ENCODE measurements at regions not wholly inside any gene's neighbourhood (a gene's known extent, or its start where the extent isn't known, plus 50 kb on each side); places are given as distances from the start of the nearest gene placed in this dataset.

DNA sequence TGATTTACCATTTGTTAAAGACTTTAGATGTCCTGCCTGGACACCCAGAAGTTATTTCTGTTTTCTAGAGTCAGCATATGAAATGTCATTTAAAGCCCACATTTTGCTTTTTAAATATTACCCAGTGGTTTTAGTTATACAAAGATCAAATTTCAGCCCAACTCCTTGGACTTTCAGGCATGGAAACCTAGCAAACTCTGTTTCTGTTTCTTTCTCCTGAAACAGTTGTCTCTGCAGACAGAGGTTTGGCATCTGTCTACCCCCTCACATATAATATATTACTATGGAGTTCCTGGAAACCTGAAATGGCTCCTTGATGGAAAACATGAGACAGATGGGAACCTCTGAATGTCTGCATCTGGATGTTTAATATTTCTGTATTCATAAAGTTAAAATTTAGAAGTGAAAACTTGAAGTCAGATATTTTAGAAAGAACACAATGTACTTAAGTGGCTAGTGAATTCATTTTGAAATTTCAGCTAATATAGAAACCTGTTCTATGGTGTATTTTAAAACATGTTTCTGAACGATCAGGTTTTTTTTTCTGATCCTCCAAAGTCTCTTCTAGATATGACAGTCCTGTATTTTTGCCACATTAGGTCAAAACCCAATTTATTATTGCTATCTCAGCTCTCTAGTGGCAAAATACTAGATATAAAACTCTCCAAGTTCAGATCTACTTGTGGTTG, 743.3 kb downstream of the CD109 start:
- TF ChIP-seq POLR2A (IDR thresholded peaks at IDR 0.05): no peak
- TF ChIP-seq, protein P1, sequence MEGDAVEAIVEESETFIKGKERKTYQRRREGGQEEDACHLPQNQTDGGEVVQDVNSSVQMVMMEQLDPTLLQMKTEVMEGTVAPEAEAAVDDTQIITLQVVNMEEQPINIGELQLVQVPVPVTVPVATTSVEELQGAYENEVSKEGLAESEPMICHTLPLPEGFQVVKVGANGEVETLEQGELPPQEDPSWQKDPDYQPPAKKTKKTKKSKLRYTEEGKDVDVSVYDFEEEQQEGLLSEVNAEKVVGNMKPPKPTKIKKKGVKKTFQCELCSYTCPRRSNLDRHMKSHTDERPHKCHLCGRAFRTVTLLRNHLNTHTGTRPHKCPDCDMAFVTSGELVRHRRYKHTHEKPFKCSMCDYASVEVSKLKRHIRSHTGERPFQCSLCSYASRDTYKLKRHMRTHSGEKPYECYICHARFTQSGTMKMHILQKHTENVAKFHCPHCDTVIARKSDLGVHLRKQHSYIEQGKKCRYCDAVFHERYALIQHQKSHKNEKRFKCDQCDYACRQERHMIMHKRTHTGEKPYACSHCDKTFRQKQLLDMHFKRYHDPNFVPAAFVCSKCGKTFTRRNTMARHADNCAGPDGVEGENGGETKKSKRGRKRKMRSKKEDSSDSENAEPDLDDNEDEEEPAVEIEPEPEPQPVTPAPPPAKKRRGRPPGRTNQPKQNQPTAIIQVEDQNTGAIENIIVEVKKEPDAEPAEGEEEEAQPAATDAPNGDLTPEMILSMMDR (IDR thresholded peaks at IDR 0.05): no peak
- no peak for TF ChIP-seq EP300 (IDR thresholded peaks at IDR 0.05; ENCODE audit: low read depth)
- TF ChIP-seq POLR2AphosphoS5 (IDR thresholded peaks at IDR 0.05): no peak

All from transverse colon (tissue), 4 donors.